Activated naive CD4-positive, alpha-beta T cell treated with Interleukin-2 at 50 U/mL for 16 hours (primary cell): ENCODE measurements at regions not wholly inside any gene's neighbourhood (a gene's known extent, or its start where the extent isn't known, plus 50 kb on each side); places are given as distances from the start of the nearest gene placed in this dataset.
"Not testable (repeated sequence)": the region's sequence is repeated elsewhere in the genome, so short reads cannot be mapped to it uniquely, and the experiment has no call there.

Source experiments
- DNase-seq: peaks from one replicate; pipeline ENCODE4 v3.0.0-alpha.2; 2020

GRCh38 chrX:47302396-47302795 is 68.0 kb upstream of the ZNF157 start:
- DNase-seq: no peak

- DNase-seq: not testable (repeated sequence)
Measured at GRCh38 chrX:47306471-47307023, 63.8 kb upstream of the ZNF157 start.

GRCh38 chrX:47311932-47312774 is 58.2 kb upstream of the ZNF157 start:
- peak; percentile 52 for DNase-seq

- no peak for DNase-seq
Measured at GRCh38 chrX:47313056-47313455, 57.3 kb upstream of the ZNF157 start.

- no peak for DNase-seq
Measured at GRCh38 chrX:47316276-47317025, 53.9 kb upstream of the ZNF157 start.
